Esophagus squamous epithelium (tissue), 5 donors: ENCODE measurements at regions not wholly inside any gene's neighbourhood (a gene's known extent, or its start where the extent isn't known, plus 50 kb on each side); places are given as distances from the start of the nearest gene placed in this dataset.

Source experiments
- DNase-seq: peaks from one replicate; lab custom pipeline; 2025; lab: John Stamatoyannopoulos, UW
- H3K27ac ChIP-seq, 4 donors: fragments of 200-600 bp; sonication (generic); one replicate each; pipeline ENCODE4 v1.5.1; 2016 to 2019; ENCODE audit warnings: mild to moderate bottlenecking in 1 of 4
- H3K27me3 ChIP-seq, 4 donors: fragments of 200-600 bp; sonication (generic); 1 replicate in 3 of 4; 2 replicates in 1 of 4; pipeline versions ENCODE4 v1.5.1 to v1.6.0; 2017 to 2021; ENCODE audit warnings: antibody characterized with exemption in 1 of 4
- H3K36me3 ChIP-seq, 3 donors: fragments of 200-600 bp; sonication (generic); one replicate each; pipeline ENCODE4 v1.5.1; 2016 to 2019
- H3K4me1 ChIP-seq, 3 donors: fragments of 200-600 bp; sonication (generic); one replicate each; pipeline ENCODE4 v1.5.1; 2017 to 2019
- H3K4me3 ChIP-seq, 4 donors: fragments of 200-600 bp; sonication (generic); 1 replicate in 3 of 4; 2 replicates in 1 of 4; pipeline ENCODE4 v1.5.1; 2016 to 2019; ENCODE audit warnings: mild to moderate bottlenecking in 2 of 4, moderate library complexity in 1 of 4
- H3K9me3 ChIP-seq, 3 donors: fragments of 200-600 bp; sonication (generic); one replicate each; pipeline ENCODE4 v1.5.1; 2016 to 2019
- POLR2A ChIP-seq, 4 donors: fragments of 450-650 bp; IDR thresholded peaks; one replicate each; pipeline ENCODE4 v1.6.1; 2017; ENCODE audit warnings: antibody characterized with exemption in 4 of 4, mild to moderate bottlenecking in 4 of 4, moderate library complexity in 3 of 4
- WGBS, 2 donors: methylation state at CpG; one replicate each; pipeline ENCODE4 v1.1.5; 2018; 5-methylcytosine and 5-hydroxymethylcytosine counted together
- intact Hi-C: fragments of 100-400 bp; cut with DNase I; formaldehyde crosslinking; loops from one replicate; pipeline ENCODE4 v1.15.0; 2022
- TF ChIP-seq, protein P1 (sequence below), 6 experiments: fragments of 450-650 bp in 4 of 6; fragments of 200-600 bp in 2 of 6; sonication (generic) in 2 of 6; IDR thresholded peaks; one replicate each; pipeline ENCODE4 v1.5.1; 2016 to 2019; ENCODE audit warnings: antibody characterized with exemption in 6 of 6, mild to moderate bottlenecking in 4 of 6, moderate library complexity in 4 of 6
- donor health status: DM: yes; HTN: yes; CAD: no.

DNA sequence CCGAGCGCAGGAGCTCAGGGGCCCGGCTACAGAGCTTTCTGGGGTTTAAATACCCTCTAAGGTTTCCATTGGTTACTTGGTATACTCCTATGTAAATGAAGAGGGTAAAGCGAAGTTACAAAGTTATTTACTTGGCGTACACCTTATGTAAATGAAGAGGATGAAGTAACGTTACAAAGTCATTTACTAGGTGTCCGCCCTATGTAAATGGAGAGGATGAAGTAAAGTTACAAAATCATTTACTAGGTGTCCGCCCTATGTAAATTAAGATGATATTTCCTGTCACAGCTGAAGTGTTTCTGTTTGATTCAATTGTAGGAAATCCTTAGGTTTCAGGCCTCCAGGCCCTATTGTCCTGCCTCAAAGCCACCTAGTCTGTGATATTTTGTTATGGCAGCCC lies 358.2 kb downstream of the MTRR start:
- no peak for DNase-seq
- Histone ChIP-seq H3K9me3 (no peaks in the 10 kb centered on the region), H3K4me1 (no peaks in the 10 kb centered on the region), H3K36me3 (no peaks in the 10 kb centered on the region), H3K27me3 (no peaks in the 10 kb centered on the region), H3K27ac (no peak overlapping the region), H3K4me3 (no peak overlapping the region)
- intact Hi-C loops = no loop called here
- TF ChIP-seq POLR2A (IDR thresholded peaks at IDR 0.05) = no peak
- TF ChIP-seq, protein P1, sequence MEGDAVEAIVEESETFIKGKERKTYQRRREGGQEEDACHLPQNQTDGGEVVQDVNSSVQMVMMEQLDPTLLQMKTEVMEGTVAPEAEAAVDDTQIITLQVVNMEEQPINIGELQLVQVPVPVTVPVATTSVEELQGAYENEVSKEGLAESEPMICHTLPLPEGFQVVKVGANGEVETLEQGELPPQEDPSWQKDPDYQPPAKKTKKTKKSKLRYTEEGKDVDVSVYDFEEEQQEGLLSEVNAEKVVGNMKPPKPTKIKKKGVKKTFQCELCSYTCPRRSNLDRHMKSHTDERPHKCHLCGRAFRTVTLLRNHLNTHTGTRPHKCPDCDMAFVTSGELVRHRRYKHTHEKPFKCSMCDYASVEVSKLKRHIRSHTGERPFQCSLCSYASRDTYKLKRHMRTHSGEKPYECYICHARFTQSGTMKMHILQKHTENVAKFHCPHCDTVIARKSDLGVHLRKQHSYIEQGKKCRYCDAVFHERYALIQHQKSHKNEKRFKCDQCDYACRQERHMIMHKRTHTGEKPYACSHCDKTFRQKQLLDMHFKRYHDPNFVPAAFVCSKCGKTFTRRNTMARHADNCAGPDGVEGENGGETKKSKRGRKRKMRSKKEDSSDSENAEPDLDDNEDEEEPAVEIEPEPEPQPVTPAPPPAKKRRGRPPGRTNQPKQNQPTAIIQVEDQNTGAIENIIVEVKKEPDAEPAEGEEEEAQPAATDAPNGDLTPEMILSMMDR (IDR thresholded peaks at IDR 0.05) = no peak
- 63 to 70% methylated on average over 8 of the region's 8 CpGs for WGBS, 2 donors

DNA sequence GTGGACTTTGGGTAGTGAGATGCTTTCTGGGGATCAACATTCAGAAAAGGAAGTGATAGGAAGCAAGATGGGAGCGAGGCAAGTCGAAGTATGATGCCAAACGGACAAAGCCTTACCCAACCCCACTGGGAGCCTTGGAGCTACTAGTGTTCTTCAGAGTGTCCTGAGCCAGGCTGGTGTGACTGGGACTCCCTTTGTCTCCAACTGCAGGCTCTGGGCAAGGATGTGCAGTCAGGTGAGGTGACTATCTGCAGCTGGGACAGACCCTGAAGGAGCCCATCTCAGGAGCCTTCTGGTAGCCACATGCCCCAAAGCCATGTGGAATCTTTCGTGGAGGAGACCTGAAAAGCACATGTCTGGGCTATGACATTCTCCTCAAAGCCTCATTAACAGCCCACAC lies 360.6 kb downstream of the MTRR start:
- Histone ChIP-seq H3K36me3 (no peaks in the 10 kb centered on the region), H3K27ac (no peak overlapping the region), H3K4me3 (no peak overlapping the region), H3K4me1 (no peaks in the 10 kb centered on the region), H3K27me3 (no peaks in the 10 kb centered on the region), H3K9me3 (no peaks in the 10 kb centered on the region)
- DNase-seq = no peak
- TF ChIP-seq, protein P1 (IDR thresholded peaks at IDR 0.05) = no peak
- no peak for TF ChIP-seq POLR2A (IDR thresholded peaks at IDR 0.05)
- intact Hi-C loops = no loop called here
- 68 to 71% methylated on average over 3 to 4 of the region's 4 CpGs for WGBS, 2 donors

DNA sequence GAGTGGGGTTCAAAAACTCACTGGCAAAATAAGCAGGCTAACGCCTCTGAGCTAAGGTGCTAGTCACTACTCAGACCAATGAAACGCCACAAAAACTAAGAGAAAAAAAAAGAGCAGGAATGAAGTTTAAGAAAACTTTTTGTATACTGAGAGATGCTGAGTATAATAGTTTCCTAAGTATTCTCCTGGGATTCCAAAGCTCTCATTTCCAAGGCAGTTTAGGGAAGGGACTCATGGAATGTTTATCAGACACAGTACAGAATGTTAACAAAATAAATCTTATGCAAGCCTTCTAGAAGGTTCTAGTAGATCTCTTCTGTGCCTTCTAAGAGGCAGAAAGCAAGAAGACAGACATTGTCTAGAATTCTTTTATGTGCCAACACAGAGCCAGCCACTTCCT lies 361.9 kb downstream of the MTRR start:
- no peaks in the 10 kb centered on the region for H3K36me3 ChIP-seq
- H3K27me3 ChIP-seq = no peaks in the 10 kb centered on the region
- DNase-seq = no peak
- no peak overlapping the region for H3K27ac ChIP-seq
- no peaks in the 10 kb centered on the region for H3K4me1 ChIP-seq
- 41 to 56% methylated on average over 2 of the region's 2 CpGs for WGBS, 2 donors
- H3K9me3 ChIP-seq = no peaks in the 10 kb centered on the region
- H3K4me3 ChIP-seq = no peak overlapping the region
- intact Hi-C loops = no loop called here
- TF ChIP-seq, protein P1 (IDR thresholded peaks at IDR 0.05) = no peak
- TF ChIP-seq POLR2A (IDR thresholded peaks at IDR 0.05) = no peak

DNA sequence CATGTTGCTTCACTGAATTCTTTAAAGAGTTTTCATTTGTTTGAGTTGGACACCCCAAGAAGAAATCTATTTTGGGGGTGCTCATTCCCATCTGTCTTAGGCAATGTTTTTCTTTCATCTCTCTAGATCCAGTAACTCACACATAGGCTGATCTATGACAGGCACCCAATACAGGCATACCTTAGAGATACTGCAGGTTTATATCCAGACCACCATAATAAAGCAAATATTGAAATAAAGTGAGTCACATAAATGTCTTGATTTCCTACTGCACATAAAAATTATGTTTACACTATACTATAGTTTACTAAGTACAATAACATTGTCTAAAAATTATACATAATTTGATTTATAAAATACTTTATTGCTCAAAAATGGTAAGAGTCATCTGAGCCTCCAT lies 364.5 kb downstream of the MTRR start:
- no peak overlapping the region for H3K27ac ChIP-seq
- H3K9me3 ChIP-seq = no peaks in the 10 kb centered on the region
- intact Hi-C loops = no loop called here
- TF ChIP-seq POLR2A (IDR thresholded peaks at IDR 0.05) = no peak
- TF ChIP-seq, protein P1 (IDR thresholded peaks at IDR 0.05) = no peak
- no peak overlapping the region for H3K4me3 ChIP-seq
- H3K4me1 ChIP-seq = no peaks in the 10 kb centered on the region
- no peaks in the 10 kb centered on the region for H3K27me3 ChIP-seq
- DNase-seq = no peak
- no peaks in the 10 kb centered on the region for H3K36me3 ChIP-seq

DNA sequence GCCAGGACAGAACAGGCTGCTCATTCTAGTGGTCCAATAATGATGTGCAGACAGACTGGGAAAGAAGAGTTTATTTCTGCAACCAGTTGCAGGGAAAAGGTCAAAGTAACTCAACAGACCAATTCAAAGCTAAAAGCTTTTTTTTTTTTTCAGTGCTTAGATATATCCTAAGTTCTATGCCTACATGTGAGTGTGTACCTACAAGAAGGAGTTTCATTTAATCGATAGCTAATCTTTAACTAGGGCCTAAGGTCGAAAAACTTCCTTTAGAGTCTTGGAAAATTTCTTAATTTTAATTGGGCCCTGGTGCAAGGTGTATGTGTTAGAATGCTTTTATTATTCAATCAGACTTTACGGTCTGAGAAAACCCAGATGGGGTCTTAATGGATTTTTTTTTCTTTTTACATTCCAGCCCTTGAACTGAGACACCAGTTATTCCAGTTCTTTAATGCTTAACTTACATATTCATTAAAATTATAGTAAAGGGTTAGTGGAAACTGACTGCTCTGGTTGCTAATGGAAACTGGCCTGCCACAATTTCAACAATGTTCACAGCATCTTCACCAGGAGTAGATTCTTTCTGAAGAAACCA lies 365.3 kb downstream of the MTRR start:
- intact Hi-C loops = no loop called here
- H3K36me3 ChIP-seq = no peaks in the 10 kb centered on the region
- no peak for DNase-seq
- H3K9me3 ChIP-seq = no peaks in the 10 kb centered on the region
- 28 to 73% methylated on average over 3 of the region's 3 CpGs for WGBS, 2 donors
- no peak overlapping the region for H3K27ac ChIP-seq
- TF ChIP-seq POLR2A (IDR thresholded peaks at IDR 0.05) = no peak
- TF ChIP-seq, protein P1 (IDR thresholded peaks at IDR 0.05) = no peak
- no peaks in the 10 kb centered on the region for H3K27me3 ChIP-seq
- no peak overlapping the region for H3K4me3 ChIP-seq
- H3K4me1 ChIP-seq = no peaks in the 10 kb centered on the region
